Thoracic aorta (tissue), 2 donors: ENCODE measurements at regions not wholly inside any gene's neighbourhood (a gene's known extent, or its start where the extent isn't known, plus 50 kb on each side); places are given as distances from the start of the nearest gene placed in this dataset.
"Not testable (repeated sequence)": the region's sequence is repeated elsewhere in the genome, so short reads cannot be mapped to it uniquely, and the experiment has no call there.

Source experiments
- ATAC-seq: fragments of 150-250 bp; one replicate; pipeline ENCODE4 v1.8.0; 2017; ENCODE audit warnings: low read depth; ENCODE audit not compliant: insufficient number of reproducible peaks, low FRiP score
- DNase-seq: peaks from one replicate; pipeline ENCODE4 v3.0.0-alpha.2; 2020; ENCODE audit warnings: low spot score
- H3K27ac ChIP-seq, 2 donors: fragments of 200-600 bp; sonication (generic); 1 replicate in 1 of 2; 2 replicates in 1 of 2; pipeline ENCODE4 v1.5.1; 2016; ENCODE audit warnings: mild to moderate bottlenecking in 2 of 2, moderate library complexity in 2 of 2
- H3K27me3 ChIP-seq: fragments of 200-600 bp; sonication (generic); replicated peaks from 2 replicates; pipeline ENCODE4 v1.6.0; 2016; ENCODE audit warnings: mild to moderate bottlenecking; ENCODE audit not compliant: insufficient read depth
- H3K36me3 ChIP-seq: fragments of 200-600 bp; sonication (generic); one replicate; pipeline ENCODE4 v1.5.1; 2016
- H3K4me1 ChIP-seq, 2 donors: fragments of 200-600 bp; sonication (generic); 1 replicate in 1 of 2; 2 replicates in 1 of 2; pipeline versions ENCODE4 v1.5.1 to v1.6.0; 2016; ENCODE audit warnings: low read depth in 2 of 2, mild to moderate bottlenecking in 1 of 2; ENCODE audit not compliant: control insufficient read depth in 1 of 2
- H3K4me3 ChIP-seq: fragments of 200-600 bp; sonication (generic); 2 replicates; pipeline ENCODE4 v1.5.1; 2016; ENCODE audit warnings: mild to moderate bottlenecking
- H3K9me3 ChIP-seq: fragments of 200-600 bp; sonication (generic); 2 replicates; pipeline ENCODE4 v1.5.1; 2016
- TF ChIP-seq, protein P1 (sequence below): fragments of 200-600 bp; sonication (generic); IDR thresholded peaks from one replicate; pipeline ENCODE4 v1.5.1; 2019; ENCODE audit warnings: antibody characterized with exemption

DNA sequence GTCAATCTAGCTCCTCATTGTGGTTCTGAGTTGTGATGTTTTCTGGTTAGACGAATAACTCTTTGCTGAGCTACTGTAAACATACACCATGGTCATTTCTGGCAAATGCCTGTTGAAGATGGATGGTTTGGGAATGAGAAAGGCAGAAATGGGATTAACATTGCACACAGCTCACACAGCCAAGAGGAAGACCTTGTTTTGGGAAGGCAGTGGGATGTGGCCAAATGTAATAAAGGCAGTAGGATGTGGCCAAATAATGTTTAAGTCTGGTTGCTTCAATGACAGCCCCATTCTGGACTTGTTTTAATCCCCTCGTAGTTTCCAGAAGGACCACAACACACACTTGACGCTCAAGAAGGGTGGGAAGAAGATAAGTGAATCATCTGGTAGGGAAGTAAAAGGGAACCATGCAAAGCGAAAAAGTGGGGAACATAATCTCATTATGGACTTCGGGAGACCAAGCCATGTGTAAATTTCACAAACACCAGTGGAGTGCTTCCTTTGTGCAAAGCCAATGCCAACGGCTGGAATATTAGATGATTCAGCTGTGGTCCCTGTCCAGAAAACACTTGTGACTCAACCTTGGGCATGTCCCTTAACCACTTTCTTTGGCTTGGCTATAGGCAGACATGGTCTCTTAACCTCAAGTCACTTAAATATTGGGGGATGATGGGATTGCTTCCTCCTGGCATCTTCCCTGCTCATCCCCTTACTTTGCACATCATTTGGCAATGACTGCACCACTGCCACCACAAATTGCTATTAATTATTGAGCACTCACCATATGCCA, 284.4 kb upstream of the CRY1 start:
- H3K4me1 ChIP-seq = no peaks in the 10 kb centered on the region
- H3K36me3 ChIP-seq = no peaks in the 10 kb centered on the region
- DNase-seq (no peak), ATAC-seq (no peak)
- H3K9me3 ChIP-seq = no peaks in the 10 kb centered on the region
- TF ChIP-seq, protein P1, sequence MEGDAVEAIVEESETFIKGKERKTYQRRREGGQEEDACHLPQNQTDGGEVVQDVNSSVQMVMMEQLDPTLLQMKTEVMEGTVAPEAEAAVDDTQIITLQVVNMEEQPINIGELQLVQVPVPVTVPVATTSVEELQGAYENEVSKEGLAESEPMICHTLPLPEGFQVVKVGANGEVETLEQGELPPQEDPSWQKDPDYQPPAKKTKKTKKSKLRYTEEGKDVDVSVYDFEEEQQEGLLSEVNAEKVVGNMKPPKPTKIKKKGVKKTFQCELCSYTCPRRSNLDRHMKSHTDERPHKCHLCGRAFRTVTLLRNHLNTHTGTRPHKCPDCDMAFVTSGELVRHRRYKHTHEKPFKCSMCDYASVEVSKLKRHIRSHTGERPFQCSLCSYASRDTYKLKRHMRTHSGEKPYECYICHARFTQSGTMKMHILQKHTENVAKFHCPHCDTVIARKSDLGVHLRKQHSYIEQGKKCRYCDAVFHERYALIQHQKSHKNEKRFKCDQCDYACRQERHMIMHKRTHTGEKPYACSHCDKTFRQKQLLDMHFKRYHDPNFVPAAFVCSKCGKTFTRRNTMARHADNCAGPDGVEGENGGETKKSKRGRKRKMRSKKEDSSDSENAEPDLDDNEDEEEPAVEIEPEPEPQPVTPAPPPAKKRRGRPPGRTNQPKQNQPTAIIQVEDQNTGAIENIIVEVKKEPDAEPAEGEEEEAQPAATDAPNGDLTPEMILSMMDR = no peak
- H3K27me3 ChIP-seq = no peaks in the 10 kb centered on the region
- H3K27ac ChIP-seq = no peak overlapping the region
- H3K4me3 ChIP-seq = no peak overlapping the region

GRCh38 chr12:107378609-107379008, 285.3 kb upstream of the CRY1 start:
- H3K9me3 ChIP-seq = no peaks in the 10 kb centered on the region
- TF ChIP-seq, protein P1 = no peak
- no peaks in the 10 kb centered on the region for H3K4me1 ChIP-seq
- no peaks in the 10 kb centered on the region for H3K36me3 ChIP-seq
- no peak overlapping the region for H3K27ac ChIP-seq
- H3K4me3 ChIP-seq = no peak overlapping the region
- no peak for DNase-seq
- no peaks in the 10 kb centered on the region for H3K27me3 ChIP-seq
- ATAC-seq = no peak

DNA sequence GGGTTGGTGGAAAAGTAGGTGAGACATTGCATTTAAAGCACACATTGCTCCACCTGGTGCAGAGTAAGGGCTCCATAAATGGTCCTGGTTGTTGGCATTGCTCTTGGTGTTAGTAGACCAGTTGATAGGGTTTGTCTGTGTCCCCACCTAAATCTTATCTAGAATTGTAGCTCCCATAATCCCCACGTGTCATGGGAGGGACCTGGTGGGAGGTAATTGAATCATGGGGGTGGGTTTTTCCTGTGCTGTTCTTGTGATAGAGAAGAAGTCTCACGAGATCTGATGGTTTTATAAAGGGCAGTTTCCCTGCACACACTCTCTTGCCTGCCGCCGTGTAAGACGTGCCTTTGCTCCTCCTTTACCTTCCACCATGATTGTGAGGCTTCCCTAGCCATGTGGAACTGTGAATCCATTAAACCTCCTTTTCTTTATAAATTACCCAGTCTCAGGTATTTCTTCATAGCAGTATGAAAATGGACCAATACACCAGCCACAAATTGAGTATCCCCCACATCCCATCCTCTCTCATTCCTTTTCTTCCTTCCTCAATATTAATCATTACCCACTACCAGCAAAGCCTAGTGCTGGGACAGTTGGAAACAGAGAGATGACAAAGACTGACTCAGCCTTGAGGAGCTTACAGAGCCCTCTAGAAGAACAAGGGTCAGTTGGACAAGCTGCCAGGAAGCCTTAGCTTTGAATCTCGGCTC, 285.9 kb upstream of the CRY1 start:
- not testable (repeated sequence) for H3K4me3 ChIP-seq, ATAC-seq, H3K4me1 ChIP-seq, DNase-seq, H3K27me3 ChIP-seq, H3K27ac ChIP-seq, H3K9me3 ChIP-seq, H3K36me3 ChIP-seq

- H3K4me3 ChIP-seq = no peak overlapping the region
- H3K27ac ChIP-seq = no peak overlapping the region
- H3K36me3 ChIP-seq = no peaks in the 10 kb centered on the region
- no peaks in the 10 kb centered on the region for H3K9me3 ChIP-seq
- no peaks in the 10 kb centered on the region for H3K27me3 ChIP-seq
- TF ChIP-seq, protein P1 = no peak
- H3K4me1 ChIP-seq = no peaks in the 10 kb centered on the region
- no peak for DNase-seq
- no peak for ATAC-seq
Observed at GRCh38 chr12:107379852-107380567, 286.7 kb upstream of the CRY1 start.

GRCh38 chr12:107384645-107385044, 291.3 kb upstream of the CRY1 start:
- H3K9me3 ChIP-seq = no peaks in the 10 kb centered on the region
- no peak overlapping the region for H3K4me3 ChIP-seq
- no peak for DNase-seq
- no peak for ATAC-seq
- H3K27me3 ChIP-seq = no peaks in the 10 kb centered on the region
- H3K36me3 ChIP-seq = no peaks in the 10 kb centered on the region
- TF ChIP-seq, protein P1 = no peak
- no peak overlapping the region for H3K27ac ChIP-seq
- H3K4me1 ChIP-seq = no peaks in the 10 kb centered on the region
